ENCODE measurements at regions not wholly inside any gene's neighbourhood (a gene's known extent, or its start where the extent isn't known, plus 50 kb on each side); places are given as distances from the start of the nearest gene placed in this dataset.

- TF ChIP-seq CTCF (IDR thresholded peaks at IDR 0.05) (no peak), POLR2A (IDR thresholded peaks at IDR 0.05) (no peak)
Observed at GRCh38 chr2:111227716-111228141, 107.0 kb downstream of the BCL2L11 start.

All from Peyer's patch (tissue), 4 donors.